CD4-positive, alpha-beta memory T cell (primary cell): ENCODE measurements at regions not wholly inside any gene's neighbourhood (a gene's known extent, or its start where the extent isn't known, plus 50 kb on each side); places are given as distances from the start of the nearest gene placed in this dataset.
"Not testable (repeated sequence)": the region's sequence is repeated elsewhere in the genome, so short reads cannot be mapped to it uniquely, and the experiment has no call there.

Experiments
- CTCF ChIA-PET: fragments of 350-600 bp; sonication (Branson Sonifier 250); formaldehyde crosslinking; loops from one replicate; lab custom pipeline; 2021; ENCODE audit warnings: inconsistent platforms; ENCODE audit not compliant: partially characterized antibody; lab: Charles Lee
- POLR2A ChIA-PET: fragments of 350-600 bp; sonication (Branson Sonifier 250); formaldehyde crosslinking; loops from one replicate; lab custom pipeline; 2021; ENCODE audit not compliant: partially characterized antibody; lab: Charles Lee
- DNase-seq, 5 donors: peaks; one replicate each; pipeline versions ENCODE4 v3.0.0 to v3.0.0-alpha.2; 2020 to 2022; ENCODE audit warnings: mixed read lengths in 1 of 5
- H3K27ac ChIP-seq: one replicate; pipeline ENCODE4 v1.7.0; 2013; ENCODE audit warnings: low read depth, low read length
- H3K27me3 ChIP-seq: 2 replicates; pipeline ENCODE4 v1.7.0; 2013; ENCODE audit warnings: mild to moderate bottlenecking, low read length, moderate library complexity; ENCODE audit not compliant: insufficient read depth
- H3K36me3 ChIP-seq: 2 replicates; pipeline ENCODE4 v1.7.0; 2013; ENCODE audit warnings: mild to moderate bottlenecking, low read length, moderate library complexity; ENCODE audit not compliant: insufficient read depth
- H3K4me1 ChIP-seq: 2 replicates; pipeline ENCODE4 v1.7.0; 2013; ENCODE audit warnings: mild to moderate bottlenecking, low read length, moderate library complexity; ENCODE audit not compliant: insufficient read depth
- H3K4me3 ChIP-seq, 2 donors: one replicate each; pipeline ENCODE4 v1.7.0; 2013; ENCODE audit warnings: low read length in 2 of 2, mild to moderate bottlenecking in 1 of 2
- H3K9me3 ChIP-seq, 2 donors: one replicate each; pipeline ENCODE4 v1.7.0; 2013; ENCODE audit warnings: low read length in 2 of 2, control low read depth in 1 of 2; ENCODE audit not compliant: control insufficient read depth in 1 of 2
- H3K27ac Mint-ChIP-seq, 7 donors: one replicate each; pipeline ENCODE4 v1.8.0; 2020 to 2021; ENCODE audit warnings: mixed read lengths in 7 of 7, mild to moderate bottlenecking in 6 of 7, inconsistent platforms in 3 of 7, moderate library complexity in 3 of 7
- H3K27me3 Mint-ChIP-seq, 2 donors: one replicate each; pipeline ENCODE4 v1.8.0; 2020 to 2021; ENCODE audit warnings: mixed read lengths in 2 of 2
- H3K36me3 Mint-ChIP-seq, 2 donors: one replicate each; pipeline ENCODE4 v1.8.0; 2020 to 2021; ENCODE audit warnings: mixed read lengths in 2 of 2, inconsistent platforms in 1 of 2, mild to moderate bottlenecking in 1 of 2
- H3K4me1 Mint-ChIP-seq, 4 donors: one replicate each; pipeline ENCODE4 v1.8.0; 2020 to 2021; ENCODE audit warnings: mixed read lengths in 4 of 4, mild to moderate bottlenecking in 1 of 4
- H3K4me3 Mint-ChIP-seq, 8 donors: one replicate each; pipeline ENCODE4 v1.8.0; 2020 to 2021; ENCODE audit warnings: mixed read lengths in 8 of 8, mild to moderate bottlenecking in 7 of 8, moderate library complexity in 6 of 8, inconsistent platforms in 3 of 8
- H3K9me3 Mint-ChIP-seq, 8 donors: one replicate each; pipeline ENCODE4 v1.8.0; 2020 to 2021; ENCODE audit warnings: mixed read lengths in 8 of 8, mild to moderate bottlenecking in 5 of 8, inconsistent platforms in 3 of 8, moderate library complexity in 1 of 8
- intact Hi-C: fragments of 100-400 bp; cut with micrococcal nuclease; formaldehyde crosslinking; loops from one replicate; pipeline ENCODE4 v1.15.1; 2023

DNA sequence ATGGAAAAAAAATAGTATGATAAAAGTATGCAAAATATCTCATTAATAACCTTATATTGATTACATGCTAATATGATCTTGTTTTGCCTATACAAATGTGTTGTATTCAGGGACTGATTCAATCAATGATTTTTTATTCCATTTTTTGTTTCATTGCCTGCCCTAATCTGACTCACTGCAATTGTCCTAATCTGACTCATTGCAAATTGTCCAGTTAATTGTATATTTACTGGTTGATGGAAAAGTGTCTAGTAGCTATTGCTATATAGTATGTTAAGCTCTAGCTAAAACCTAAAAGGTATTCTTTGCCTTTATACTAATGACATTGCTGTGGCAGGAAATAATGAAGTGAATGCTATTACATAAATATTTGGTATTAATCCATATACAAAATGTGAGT is 728.9 kb upstream of the ZP4 start:
- Mint-ChIP-seq H3K4me3 (no peak overlapping the region), H3K9me3 (peaks cover 0 to 9% (median 1%) of the 10 kb centered on the region in 8 donors), H3K27me3 (no peaks in the 10 kb centered on the region), H3K27ac (no peak overlapping the region), H3K4me1 (no peaks in the 10 kb centered on the region), H3K36me3 (no peaks in the 10 kb centered on the region)
- Histone ChIP-seq H3K4me1 (no peaks in the 10 kb centered on the region), H3K4me3 (no peak overlapping the region), H3K27ac (no peak overlapping the region), H3K27me3 (no peaks in the 10 kb centered on the region), H3K9me3 (no peaks in the 10 kb centered on the region), H3K36me3 (no peaks in the 10 kb centered on the region)
- intact Hi-C loops, result no loop called here
- ChIA-PET CTCF (no interaction called here), POLR2A (no interaction called here)
- DNase-seq, result no peak

DNA sequence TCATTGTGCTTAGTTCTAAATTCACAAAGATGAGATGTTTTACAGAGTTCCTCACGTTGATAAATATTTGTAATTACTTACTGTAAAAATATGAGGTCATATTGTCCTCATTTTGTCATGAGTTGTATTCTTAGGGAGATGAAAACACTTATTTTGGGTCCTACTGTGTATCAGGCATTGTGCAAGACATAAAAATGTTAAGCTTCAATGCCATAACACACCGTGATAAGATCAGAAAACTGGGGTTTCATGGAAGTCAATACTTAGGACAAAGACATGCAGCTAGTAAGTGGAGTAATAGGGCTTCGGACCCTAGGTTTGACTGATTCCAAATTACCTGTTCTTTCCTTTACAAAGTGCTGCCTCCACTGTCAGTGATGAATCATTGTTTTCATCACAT is 720.7 kb upstream of the ZP4 start:
- Histone ChIP-seq H3K9me3 (no peaks in the 10 kb centered on the region), H3K4me1 (no peaks in the 10 kb centered on the region), H3K36me3 (no peaks in the 10 kb centered on the region), H3K4me3 (no peak overlapping the region), H3K27ac (no peak overlapping the region), H3K27me3 (no peaks in the 10 kb centered on the region)
- no peak overlapping the region for H3K4me3 Mint-ChIP-seq
- intact Hi-C loops, result no loop called here
- CTCF ChIA-PET, result interaction anchor here (1.4 kb wide), 1 partner anchor 12 kb away, joined by 3 read pairs; no protein-coding TSS in a partner anchor
- POLR2A ChIA-PET, result no interaction called here
- H3K9me3 Mint-ChIP-seq, result peaks cover 0 to 8% (median 5%) of the 10 kb centered on the region in 8 donors
- no peaks in the 10 kb centered on the region for H3K4me1 Mint-ChIP-seq
- DNase-seq, result no peak
- H3K27me3 Mint-ChIP-seq, result no peaks in the 10 kb centered on the region
- no peaks in the 10 kb centered on the region for H3K36me3 Mint-ChIP-seq
- H3K27ac Mint-ChIP-seq, result no peak overlapping the region

DNA sequence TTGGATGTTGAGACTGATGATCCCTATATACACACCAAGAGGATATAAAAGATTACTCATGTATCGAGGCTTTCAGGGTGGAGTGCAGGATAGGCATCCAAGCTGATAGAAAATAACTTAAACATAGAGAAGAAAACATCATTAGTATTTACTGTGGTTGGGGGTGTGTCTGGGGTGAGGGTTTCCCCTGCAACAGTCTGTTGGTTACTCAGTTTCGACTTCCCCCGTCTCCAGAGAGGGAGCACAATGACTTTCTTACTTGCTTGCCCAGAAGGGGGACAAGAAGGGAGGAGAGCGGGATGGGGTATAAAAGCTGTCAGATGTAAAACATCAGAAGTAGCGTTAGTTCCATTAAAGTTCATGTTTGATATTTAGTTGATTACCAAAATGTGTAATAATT is 717.4 kb upstream of the ZP4 start:
- H3K4me3 Mint-ChIP-seq, result no peak overlapping the region
- ChIA-PET POLR2A (no interaction called here), CTCF (no interaction called here)
- no peak overlapping the region for H3K27ac ChIP-seq
- intact Hi-C loops, result no loop called here
- H3K4me3 ChIP-seq, result no peak overlapping the region
- H3K27me3 ChIP-seq, result no peaks in the 10 kb centered on the region
- no peaks in the 10 kb centered on the region for H3K36me3 Mint-ChIP-seq
- H3K9me3 ChIP-seq, result no peaks in the 10 kb centered on the region
- no peaks in the 10 kb centered on the region for H3K27me3 Mint-ChIP-seq
- H3K27ac Mint-ChIP-seq, result no peak overlapping the region
- peaks cover 0 to 10% (median 5%) of the 10 kb centered on the region in 8 donors for H3K9me3 Mint-ChIP-seq
- no peaks in the 10 kb centered on the region for H3K4me1 Mint-ChIP-seq
- H3K4me1 ChIP-seq, result no peaks in the 10 kb centered on the region
- DNase-seq, result no peak
- no peaks in the 10 kb centered on the region for H3K36me3 ChIP-seq

DNA sequence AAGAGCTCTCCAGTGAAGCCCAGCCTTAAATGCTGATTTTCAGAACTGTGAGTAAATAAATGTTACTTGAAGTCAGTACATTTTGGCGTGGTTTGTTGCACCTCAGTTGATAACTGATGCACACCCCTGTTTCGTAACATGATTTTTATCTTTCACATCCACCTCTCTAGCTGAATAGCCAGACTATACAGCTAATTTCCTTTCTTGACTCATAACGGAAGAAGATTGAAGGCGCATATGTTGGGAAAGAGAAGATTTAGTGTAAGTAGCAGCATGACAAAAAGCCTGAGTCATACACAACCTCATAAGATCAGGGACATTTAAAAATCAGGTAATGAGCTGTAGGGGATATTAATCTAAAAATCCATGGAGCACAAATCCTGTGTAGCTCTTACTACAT is 716.2 kb upstream of the ZP4 start:
- intact Hi-C loops, result no loop called here
- POLR2A ChIA-PET, result no interaction called here
- Mint-ChIP-seq H3K27me3 (no peaks in the 10 kb centered on the region), H3K36me3 (no peaks in the 10 kb centered on the region), H3K9me3 (peaks cover 0 to 12% (median 6%) of the 10 kb centered on the region in 8 donors), H3K27ac (no peak overlapping the region), H3K4me1 (no peaks in the 10 kb centered on the region), H3K4me3 (no peak overlapping the region)
- no peaks in the 10 kb centered on the region for H3K27me3 ChIP-seq
- CTCF ChIA-PET, result interaction anchor here (0.9 kb wide), 1 partner anchor 9 kb away, joined by 3 read pairs; no protein-coding TSS in a partner anchor
- no peak overlapping the region for H3K27ac ChIP-seq
- H3K4me1 ChIP-seq, result no peaks in the 10 kb centered on the region
- H3K4me3 ChIP-seq, result no peak overlapping the region
- H3K36me3 ChIP-seq, result no peaks in the 10 kb centered on the region
- no peaks in the 10 kb centered on the region for H3K9me3 ChIP-seq
- no peak for DNase-seq

DNA sequence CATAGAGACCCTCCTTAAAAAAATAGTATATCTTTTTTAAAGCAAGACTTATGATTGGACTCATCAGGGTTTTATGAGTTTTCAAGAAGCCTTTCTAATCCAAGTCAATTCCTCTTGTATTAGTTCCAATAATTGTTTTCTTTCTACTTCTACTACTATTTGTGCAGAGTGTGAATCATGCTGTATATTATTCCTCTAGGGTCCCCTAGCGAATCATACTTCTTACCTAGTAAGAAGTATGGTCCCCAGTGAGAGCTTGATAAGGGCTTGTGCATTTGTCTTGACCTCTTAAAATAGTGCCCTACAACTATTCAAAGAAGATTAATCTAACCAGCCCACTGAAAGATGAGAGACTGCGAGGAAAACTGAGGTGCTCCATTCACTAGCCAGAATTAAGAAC is 715.7 kb upstream of the ZP4 start:
- ChIA-PET POLR2A (no interaction called here), CTCF (interaction anchor here (0.9 kb wide), 1 partner anchor 10 kb away, joined by 3 read pairs; no protein-coding TSS in a partner anchor)
- H3K27ac Mint-ChIP-seq, result no peak overlapping the region
- H3K4me1 Mint-ChIP-seq, result no peaks in the 10 kb centered on the region
- no peaks in the 10 kb centered on the region for H3K27me3 Mint-ChIP-seq
- no peaks in the 10 kb centered on the region for H3K36me3 ChIP-seq
- no peak overlapping the region for H3K27ac ChIP-seq
- no peaks in the 10 kb centered on the region for H3K36me3 Mint-ChIP-seq
- no peak overlapping the region for H3K4me3 ChIP-seq
- H3K4me3 Mint-ChIP-seq, result no peak overlapping the region
- no peaks in the 10 kb centered on the region for H3K4me1 ChIP-seq
- no peaks in the 10 kb centered on the region for H3K27me3 ChIP-seq
- H3K9me3 ChIP-seq, result no peaks in the 10 kb centered on the region
- no peak for DNase-seq
- intact Hi-C loops, result no loop called here
- peaks cover 0 to 12% (median 6%) of the 10 kb centered on the region in 8 donors for H3K9me3 Mint-ChIP-seq

GRCh38 chr1:238604357-238604756 is 713.6 kb upstream of the ZP4 start:
- Histone ChIP-seq H3K27me3 (no peaks in the 10 kb centered on the region), H3K27ac (no peak overlapping the region), H3K9me3 (no peaks in the 10 kb centered on the region), H3K4me3 (no peak overlapping the region), H3K36me3 (no peaks in the 10 kb centered on the region), H3K4me1 (no peaks in the 10 kb centered on the region)
- Mint-ChIP-seq H3K9me3 (peaks cover 0 to 12% (median 8%) of the 10 kb centered on the region in 8 donors), H3K4me3 (no peak overlapping the region), H3K27me3 (no peaks in the 10 kb centered on the region), H3K27ac (no peak overlapping the region), H3K36me3 (no peaks in the 10 kb centered on the region), H3K4me1 (no peaks in the 10 kb centered on the region)
- ChIA-PET CTCF (no interaction called here), POLR2A (no interaction called here)
- intact Hi-C loops, result no loop called here
- no peak for DNase-seq

- H3K36me3 Mint-ChIP-seq, H3K36me3 ChIP-seq, CTCF ChIA-PET, H3K4me3 Mint-ChIP-seq, H3K4me1 ChIP-seq, H3K27me3 ChIP-seq, H3K4me3 ChIP-seq, H3K4me1 Mint-ChIP-seq, intact Hi-C loops, H3K9me3 ChIP-seq, DNase-seq, H3K27ac ChIP-seq, H3K27ac Mint-ChIP-seq, POLR2A ChIA-PET, H3K27me3 Mint-ChIP-seq: not testable (repeated sequence)
- H3K9me3 Mint-ChIP-seq, result peaks cover 0 to 15% (median 5%) of the 10 kb centered on the region in 8 donors
Observed at GRCh38 chr1:238601604-238602003, 710.9 kb upstream of the ZP4 start.

DNA sequence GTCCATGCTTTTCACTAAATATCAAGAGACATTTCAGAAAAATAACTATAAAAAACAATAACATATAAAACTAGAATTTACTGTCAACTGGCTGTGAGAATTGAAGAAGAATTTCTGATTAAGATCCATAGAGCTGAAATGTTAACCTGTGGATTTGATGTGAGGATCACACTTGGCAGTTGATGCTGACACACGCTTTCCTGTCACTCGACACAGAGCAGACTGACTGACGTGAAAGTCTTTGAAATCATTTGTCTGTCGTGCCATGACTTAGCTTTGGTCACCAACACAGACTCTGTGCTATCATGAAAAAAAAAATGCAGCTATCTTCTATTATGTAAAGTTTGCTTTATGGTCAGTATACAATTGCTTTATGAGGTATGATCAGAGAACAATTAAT is 706.0 kb upstream of the ZP4 start:
- H3K9me3 Mint-ChIP-seq, result peaks cover 0 to 17% (median 4%) of the 10 kb centered on the region in 8 donors
- no peaks in the 10 kb centered on the region for H3K4me1 ChIP-seq
- H3K4me3 Mint-ChIP-seq, result no peak overlapping the region
- no peak overlapping the region for H3K4me3 ChIP-seq
- no peaks in the 10 kb centered on the region for H3K36me3 Mint-ChIP-seq
- POLR2A ChIA-PET, result no interaction called here
- no peak for DNase-seq
- H3K27me3 ChIP-seq, result no peaks in the 10 kb centered on the region
- no peaks in the 10 kb centered on the region for H3K9me3 ChIP-seq
- no peak overlapping the region for H3K27ac Mint-ChIP-seq
- H3K27ac ChIP-seq, result no peak overlapping the region
- H3K36me3 ChIP-seq, result no peaks in the 10 kb centered on the region
- H3K27me3 Mint-ChIP-seq, result no peaks in the 10 kb centered on the region
- H3K4me1 Mint-ChIP-seq, result no peaks in the 10 kb centered on the region
- intact Hi-C loops, result no loop called here
- CTCF ChIA-PET, result no interaction called here
